ENCODE measurements at regions not wholly inside any gene's neighbourhood (a gene's known extent, or its start where the extent isn't known, plus 50 kb on each side); places are given as distances from the start of the nearest gene placed in this dataset.

DNA sequence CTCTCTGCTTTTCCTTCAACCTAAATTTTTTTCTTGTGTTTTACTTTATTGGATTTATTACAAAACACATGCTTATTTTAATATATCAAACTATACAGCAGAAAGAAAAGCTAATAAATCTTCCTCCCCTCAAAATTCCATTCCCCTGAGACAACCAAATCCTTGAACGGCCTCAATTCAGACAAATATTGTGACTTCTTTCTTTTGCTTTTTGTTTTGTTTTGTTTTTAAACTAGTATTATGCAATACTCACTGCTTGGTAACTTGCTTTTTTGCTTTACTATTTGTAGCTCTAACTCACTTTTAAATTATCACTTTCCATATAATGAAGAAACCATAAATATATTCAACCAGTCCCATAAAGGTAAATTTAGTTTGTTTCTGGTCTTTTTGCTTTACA, 59.4 kb upstream of the CDK1 start:
- no peak for TF ChIP-seq FOXM1 (IDR thresholded peaks at IDR 0.05; ENCODE audit: borderline replicate concordance, low read depth)
- no peak for TF ChIP-seq ZBTB7A (IDR thresholded peaks at IDR 0.05; ENCODE audit: low read depth)
- peak; percentile 47; the same call in 1 of the 2 replicates for TF ChIP-seq CEBPB (IDR thresholded peaks at IDR 0.05)

DNA sequence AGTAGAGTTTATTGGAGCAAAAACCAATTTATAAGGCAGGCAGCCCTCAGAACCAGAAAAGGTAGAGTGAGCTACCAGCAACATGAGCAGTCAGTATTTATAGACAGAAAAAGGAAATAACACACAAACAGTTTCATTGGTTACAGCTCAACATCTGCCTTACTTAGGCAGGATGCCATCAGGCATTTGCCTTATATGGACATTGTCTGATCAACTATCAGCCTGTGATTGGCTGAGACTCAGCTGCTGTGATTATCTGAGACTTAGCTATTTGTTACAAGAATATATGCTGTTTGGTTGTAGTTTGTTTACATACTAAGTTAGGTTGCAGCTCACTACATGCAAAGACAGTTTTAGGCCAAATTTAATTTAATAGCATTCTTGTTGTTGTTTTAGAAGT, 60.4 kb upstream of the CDK1 start:
- TF ChIP-seq NFIC (IDR thresholded peaks at IDR 0.05) (no peak), YY1 (IDR thresholded peaks at IDR 0.05; ENCODE audit: low read depth) (no peak), EP300 (IDR thresholded peaks at IDR 0.05; ENCODE audit: borderline replicate concordance) (no peak), TEAD4 (IDR thresholded peaks at IDR 0.05) (no peak), EGR1 (IDR thresholded peaks at IDR 0.05) (no peak), CEBPB (IDR thresholded peaks at IDR 0.05) (no peak), RAD21 (IDR thresholded peaks at IDR 0.05; ENCODE audit: low read depth) (no peak), ZBTB7A (IDR thresholded peaks at IDR 0.05; ENCODE audit: low read depth) (no peak)
- TF ChIP-seq, protein P1, sequence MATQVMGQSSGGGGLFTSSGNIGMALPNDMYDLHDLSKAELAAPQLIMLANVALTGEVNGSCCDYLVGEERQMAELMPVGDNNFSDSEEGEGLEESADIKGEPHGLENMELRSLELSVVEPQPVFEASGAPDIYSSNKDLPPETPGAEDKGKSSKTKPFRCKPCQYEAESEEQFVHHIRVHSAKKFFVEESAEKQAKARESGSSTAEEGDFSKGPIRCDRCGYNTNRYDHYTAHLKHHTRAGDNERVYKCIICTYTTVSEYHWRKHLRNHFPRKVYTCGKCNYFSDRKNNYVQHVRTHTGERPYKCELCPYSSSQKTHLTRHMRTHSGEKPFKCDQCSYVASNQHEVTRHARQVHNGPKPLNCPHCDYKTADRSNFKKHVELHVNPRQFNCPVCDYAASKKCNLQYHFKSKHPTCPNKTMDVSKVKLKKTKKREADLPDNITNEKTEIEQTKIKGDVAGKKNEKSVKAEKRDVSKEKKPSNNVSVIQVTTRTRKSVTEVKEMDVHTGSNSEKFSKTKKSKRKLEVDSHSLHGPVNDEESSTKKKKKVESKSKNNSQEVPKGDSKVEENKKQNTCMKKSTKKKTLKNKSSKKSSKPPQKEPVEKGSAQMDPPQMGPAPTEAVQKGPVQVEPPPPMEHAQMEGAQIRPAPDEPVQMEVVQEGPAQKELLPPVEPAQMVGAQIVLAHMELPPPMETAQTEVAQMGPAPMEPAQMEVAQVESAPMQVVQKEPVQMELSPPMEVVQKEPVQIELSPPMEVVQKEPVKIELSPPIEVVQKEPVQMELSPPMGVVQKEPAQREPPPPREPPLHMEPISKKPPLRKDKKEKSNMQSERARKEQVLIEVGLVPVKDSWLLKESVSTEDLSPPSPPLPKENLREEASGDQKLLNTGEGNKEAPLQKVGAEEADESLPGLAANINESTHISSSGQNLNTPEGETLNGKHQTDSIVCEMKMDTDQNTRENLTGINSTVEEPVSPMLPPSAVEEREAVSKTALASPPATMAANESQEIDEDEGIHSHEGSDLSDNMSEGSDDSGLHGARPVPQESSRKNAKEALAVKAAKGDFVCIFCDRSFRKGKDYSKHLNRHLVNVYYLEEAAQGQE (IDR thresholded peaks at IDR 0.05; ENCODE audit: low read depth) = no peak
- TF ChIP-seq, protein P2, sequence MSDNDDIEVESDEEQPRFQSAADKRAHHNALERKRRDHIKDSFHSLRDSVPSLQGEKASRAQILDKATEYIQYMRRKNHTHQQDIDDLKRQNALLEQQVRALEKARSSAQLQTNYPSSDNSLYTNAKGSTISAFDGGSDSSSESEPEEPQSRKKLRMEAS (IDR thresholded peaks at IDR 0.05) = no peak

GRCh38 chr10:60714233-60714632, 64.0 kb upstream of the CDK1 start:
- TF ChIP-seq RAD21 (IDR thresholded peaks at IDR 0.05; ENCODE audit: low read depth) (no peak), ZBTB7A (IDR thresholded peaks at IDR 0.05; ENCODE audit: low read depth) (no peak), TCF12 (IDR thresholded peaks at IDR 0.05; ENCODE audit: low read depth) (no peak), CREB1 (IDR thresholded peaks at IDR 0.05; ENCODE audit: low read depth) (no peak), YY1 (IDR thresholded peaks at IDR 0.05; ENCODE audit: low read depth) (no peak), FOXM1 (IDR thresholded peaks at IDR 0.05; ENCODE audit: borderline replicate concordance, low read depth) (no peak)
- TF ChIP-seq, protein P2 (IDR thresholded peaks at IDR 0.05) = no peak

DNA sequence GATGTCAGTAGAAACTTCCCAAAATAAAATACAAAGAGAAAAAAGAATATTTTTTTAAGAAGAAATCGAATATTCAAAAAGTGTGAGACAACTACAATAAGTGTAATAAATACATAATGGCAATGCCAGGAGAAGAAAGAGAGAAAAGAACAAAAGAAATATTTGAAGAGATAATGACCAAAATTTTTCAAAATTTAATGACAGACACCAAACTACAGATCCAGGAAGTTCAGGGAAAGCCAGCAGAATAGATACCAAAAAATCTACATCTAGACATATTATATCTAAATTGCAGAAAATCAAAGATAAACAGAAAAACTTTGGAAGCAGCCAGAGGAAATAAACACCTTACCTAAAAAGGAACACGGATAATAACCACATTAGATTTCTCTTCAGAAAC, 66.8 kb upstream of the CDK1 start:
- TF ChIP-seq, protein P1 (IDR thresholded peaks at IDR 0.05; ENCODE audit: low read depth) = no peak
- TF ChIP-seq TAF1 (IDR thresholded peaks at IDR 0.05; ENCODE audit: low read depth) = no peak
- no peak for TF ChIP-seq TEAD4 (IDR thresholded peaks at IDR 0.05)
- TF ChIP-seq YY1 (IDR thresholded peaks at IDR 0.05; ENCODE audit: low read depth) = no peak
- TF ChIP-seq, protein P2 (IDR thresholded peaks at IDR 0.05) = no peak
- no peak for TF ChIP-seq RAD21 (IDR thresholded peaks at IDR 0.05; ENCODE audit: low read depth)
- TF ChIP-seq EP300 (IDR thresholded peaks at IDR 0.05; ENCODE audit: borderline replicate concordance) = no peak
- TF ChIP-seq FOXM1 (IDR thresholded peaks at IDR 0.05; ENCODE audit: borderline replicate concordance, low read depth) = no peak
- no peak for TF ChIP-seq CEBPB (IDR thresholded peaks at IDR 0.05)
- TF ChIP-seq CREB1 (IDR thresholded peaks at IDR 0.05; ENCODE audit: low read depth) = no peak
- TF ChIP-seq NFIC (IDR thresholded peaks at IDR 0.05) = no peak
- no peak for TF ChIP-seq EGR1 (IDR thresholded peaks at IDR 0.05)
- TF ChIP-seq ZBTB7A (IDR thresholded peaks at IDR 0.05; ENCODE audit: low read depth) = no peak

DNA sequence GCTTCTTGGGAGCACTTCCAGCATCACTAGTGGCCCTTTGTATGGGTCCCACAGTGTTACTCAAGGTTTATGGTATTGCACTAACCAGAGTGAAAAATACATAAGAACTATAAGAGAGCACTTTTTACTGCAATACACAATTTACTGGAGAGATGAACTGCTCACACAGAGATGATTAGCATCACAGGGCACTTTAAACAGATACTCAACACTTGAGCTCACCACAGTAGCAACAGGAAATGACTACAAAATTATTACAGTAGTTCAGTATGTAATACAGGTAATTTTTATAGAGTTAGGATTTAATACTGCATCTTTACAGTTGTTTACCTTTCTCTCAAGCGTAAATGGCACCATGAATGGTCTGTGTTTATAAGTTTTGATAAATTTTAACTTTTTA, 68.2 kb upstream of the CDK1 start:
- no peak for TF ChIP-seq ZBTB7A (IDR thresholded peaks at IDR 0.05; ENCODE audit: low read depth)

DNA sequence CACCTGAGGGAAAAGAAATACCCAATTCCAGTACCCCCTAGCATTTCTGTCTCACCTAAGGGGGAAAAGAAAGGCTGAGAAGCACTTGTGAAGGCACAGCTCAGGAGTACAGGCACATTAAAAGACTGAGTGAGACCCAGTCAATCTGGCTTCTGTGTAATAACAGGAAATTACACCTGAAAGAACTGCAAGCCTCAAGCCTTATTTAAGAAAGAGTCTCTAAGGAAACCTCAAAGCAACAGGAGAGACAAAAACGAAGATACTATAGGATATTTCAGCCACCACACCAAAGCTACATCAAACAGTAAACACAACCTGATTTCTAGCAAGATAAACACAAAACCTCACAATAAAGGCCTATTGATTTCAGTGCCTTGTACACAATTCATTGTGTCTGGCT, 69.6 kb upstream of the CDK1 start:
- TF ChIP-seq EP300 (IDR thresholded peaks at IDR 0.05; ENCODE audit: borderline replicate concordance) = no peak
- TF ChIP-seq, protein P1 (IDR thresholded peaks at IDR 0.05; ENCODE audit: low read depth) = no peak
- no peak for TF ChIP-seq TCF12 (IDR thresholded peaks at IDR 0.05; ENCODE audit: low read depth)
- no peak for TF ChIP-seq CEBPB (IDR thresholded peaks at IDR 0.05)
- no peak for TF ChIP-seq TAF1 (IDR thresholded peaks at IDR 0.05; ENCODE audit: low read depth)
- TF ChIP-seq, protein P3, sequence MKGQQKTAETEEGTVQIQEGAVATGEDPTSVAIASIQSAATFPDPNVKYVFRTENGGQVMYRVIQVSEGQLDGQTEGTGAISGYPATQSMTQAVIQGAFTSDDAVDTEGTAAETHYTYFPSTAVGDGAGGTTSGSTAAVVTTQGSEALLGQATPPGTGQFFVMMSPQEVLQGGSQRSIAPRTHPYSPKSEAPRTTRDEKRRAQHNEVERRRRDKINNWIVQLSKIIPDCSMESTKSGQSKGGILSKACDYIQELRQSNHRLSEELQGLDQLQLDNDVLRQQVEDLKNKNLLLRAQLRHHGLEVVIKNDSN (IDR thresholded peaks at IDR 0.05) = no peak
- TF ChIP-seq CREB1 (IDR thresholded peaks at IDR 0.05; ENCODE audit: low read depth) = no peak
- no peak for TF ChIP-seq YY1 (IDR thresholded peaks at IDR 0.05; ENCODE audit: low read depth)
- no peak for TF ChIP-seq RAD21 (IDR thresholded peaks at IDR 0.05; ENCODE audit: low read depth)
- TF ChIP-seq FOXM1 (IDR thresholded peaks at IDR 0.05; ENCODE audit: borderline replicate concordance, low read depth) = no peak
- no peak for TF ChIP-seq ZBTB7A (IDR thresholded peaks at IDR 0.05; ENCODE audit: low read depth)
- TF ChIP-seq, protein P2 (IDR thresholded peaks at IDR 0.05) = no peak
- no peak for TF ChIP-seq EGR1 (IDR thresholded peaks at IDR 0.05)
- no peak for TF ChIP-seq TEAD4 (IDR thresholded peaks at IDR 0.05)
- TF ChIP-seq NFIC (IDR thresholded peaks at IDR 0.05) = no peak
